SH-SY5Y (cell line): ENCODE measurements at regions not wholly inside any gene's neighbourhood (a gene's known extent, or its start where the extent isn't known, plus 50 kb on each side); places are given as distances from the start of the nearest gene placed in this dataset.

Experiments
- GATA2 ChIP-seq: IDR thresholded peaks from 2 replicates; pipeline ENCODE4 v1.6.1; 2011; ENCODE audit warnings: mild to moderate bottlenecking, low read depth, low read length
- GATA3 ChIP-seq: IDR thresholded peaks from 2 replicates; pipeline ENCODE4 v1.6.1; 2011; ENCODE audit warnings: low read depth, mild to moderate bottlenecking, low read length, moderate library complexity

- no peak for TF ChIP-seq GATA2
- TF ChIP-seq GATA3 = no peak
These were observed 1255.8 kb upstream of the CDH8 start for GRCh38 chr16:63292036-63292435.
